SK-N-MC (cell line): ENCODE measurements at regions not wholly inside any gene's neighbourhood (a gene's known extent, or its start where the extent isn't known, plus 50 kb on each side); places are given as distances from the start of the nearest gene placed in this dataset.

Source experiments
- EZH2 ChIP-seq: fragments of 200-600 bp; sonication (generic); IDR thresholded peaks from one replicate; pipeline ENCODE4 v1.6.1; 2017; ENCODE audit warnings: antibody characterized with exemption
- POLR2AphosphoS5 ChIP-seq: IDR thresholded peaks from 2 replicates; pipeline ENCODE4 v1.6.1; 2012; ENCODE audit warnings: mild to moderate bottlenecking, low read depth, low read length, borderline replicate concordance

GRCh38 chr5:172556262-172556661 lies 84.8 kb upstream of the NEURL1B start:
- TF ChIP-seq POLR2AphosphoS5 (no peak), EZH2 (no peak)
